HG03196 (cell line): ENCODE measurements at regions not wholly inside any gene's neighbourhood (a gene's known extent, or its start where the extent isn't known, plus 50 kb on each side); places are given as distances from the start of the nearest gene placed in this dataset.

Experiments
- ATAC-seq: cut with Tn5 transposase; IDR thresholded peaks from one replicate; pipeline ENCODE4 v1.9.1; 2021; ENCODE audit not compliant: unreplicated experiment

- peak; percentile 31 for ATAC-seq
Measured at GRCh38 chr1:173420330-173420806, 56.8 kb upstream of the PRDX6 start.

- ATAC-seq, result no peak
Measured at GRCh38 chr1:173421286-173421685, 55.8 kb upstream of the PRDX6 start.

DNA sequence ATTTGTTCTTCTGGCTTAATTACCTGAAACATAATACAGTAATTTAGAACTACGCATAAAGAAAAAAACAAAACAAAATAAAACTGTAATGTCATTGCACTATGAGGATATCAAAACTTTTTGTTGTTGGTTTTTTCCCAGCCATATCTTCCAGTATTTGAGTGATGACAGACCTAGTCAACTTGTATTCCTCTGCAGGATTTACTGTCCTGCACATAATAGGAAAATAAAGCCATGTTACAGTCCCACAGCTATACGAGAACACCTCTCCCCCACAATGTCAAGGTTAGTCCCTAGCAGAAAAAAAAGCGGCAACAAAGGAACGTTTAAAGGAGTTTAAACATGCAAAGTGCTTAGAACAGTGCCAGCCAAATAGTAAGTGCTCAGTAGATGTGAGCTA, 55.3 kb upstream of the PRDX6 start:
- ATAC-seq, result no peak

DNA sequence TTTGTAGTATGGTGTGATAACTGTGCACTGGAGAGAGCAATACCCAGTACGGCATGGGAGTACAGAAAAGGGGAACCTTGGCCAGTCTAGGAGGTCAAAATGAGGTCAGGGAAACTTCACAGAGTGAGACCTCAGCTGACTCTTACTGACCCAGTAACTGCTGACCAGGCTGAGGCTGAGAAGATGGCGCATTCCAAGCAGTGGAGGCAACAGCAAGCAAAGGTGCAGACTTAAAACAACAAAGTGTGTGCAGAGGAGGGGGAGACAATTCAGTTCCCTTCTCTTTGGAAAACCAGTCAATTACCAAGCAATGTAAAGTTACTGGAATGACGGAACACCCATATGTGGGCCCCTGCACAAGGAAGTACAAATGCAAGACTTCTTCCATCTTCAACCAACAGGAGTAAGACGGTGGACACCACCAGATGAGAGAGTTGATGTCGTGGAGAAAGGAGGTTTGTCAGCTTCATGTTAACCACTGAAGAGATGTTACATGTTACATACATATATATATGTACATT, 54.6 kb upstream of the PRDX6 start:
- ATAC-seq, result no peak

DNA sequence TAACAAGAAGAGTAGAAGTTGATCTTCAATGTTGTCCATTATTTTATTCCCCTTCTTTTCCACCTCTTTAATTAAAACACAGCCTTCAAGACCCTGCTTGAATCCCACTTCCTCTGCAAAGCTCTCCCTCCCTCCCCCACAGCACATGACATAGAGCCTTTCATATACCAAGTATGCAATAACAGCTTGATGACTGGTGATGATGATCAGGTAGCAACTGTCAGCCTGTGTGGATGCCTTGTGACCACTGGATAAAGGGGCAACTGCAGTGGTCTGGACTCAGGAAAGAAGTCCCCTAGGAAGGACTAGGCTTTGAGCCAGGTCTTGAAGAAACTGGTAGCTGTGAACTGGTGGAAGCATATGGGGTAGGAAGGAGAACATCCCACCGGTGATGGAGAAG, 53.8 kb upstream of the PRDX6 start:
- no peak for ATAC-seq

DNA sequence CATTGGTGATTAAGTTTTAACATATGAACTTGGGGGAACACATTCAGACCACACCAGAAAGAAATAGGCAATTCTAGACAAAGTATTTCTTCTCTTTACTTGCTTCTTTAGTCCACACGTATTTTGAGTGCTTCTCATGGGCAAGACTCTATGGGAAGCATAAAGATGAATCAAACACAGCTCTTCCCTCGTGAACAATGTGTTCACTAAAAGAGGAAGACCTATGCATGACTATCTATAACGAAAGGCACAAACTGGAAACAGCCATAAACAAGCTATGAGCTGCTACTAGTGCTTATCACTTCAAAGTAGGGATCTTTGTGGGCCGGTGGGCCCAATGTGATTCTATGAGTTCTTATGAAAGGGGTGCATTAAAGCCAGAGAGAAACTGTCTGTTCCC, 53.0 kb upstream of the PRDX6 start:
- ATAC-seq, result no peak

GRCh38 chr1:173424782-173425407, 52.2 kb upstream of the PRDX6 start:
- no peak for ATAC-seq

GRCh38 chr1:173426057-173426456, 51.1 kb upstream of the PRDX6 start:
- ATAC-seq, result no peak

- ATAC-seq, result no peak
Measured at GRCh38 chr1:173427146-173428054, 49.7 kb upstream of the PRDX6 start.
